KOPT-K1 (cell line): ENCODE measurements at regions not wholly inside any gene's neighbourhood (a gene's known extent, or its start where the extent isn't known, plus 50 kb on each side); places are given as distances from the start of the nearest gene placed in this dataset.

Experiments used
- H3K27ac ChIP-seq: fragments of 200-600 bp; sonication (generic); 2 replicates; pipeline ENCODE4 v1.5.1; 2016; ENCODE audit warnings: antibody characterized with exemption, mild to moderate bottlenecking, low read depth, low read length; ENCODE audit not compliant: poor library complexity, severe bottlenecking
- H3K36me3 ChIP-seq: fragments of 200-600 bp; sonication (generic); 2 replicates; pipeline ENCODE4 v1.5.1; 2017; ENCODE audit warnings: antibody characterized with exemption, mild to moderate bottlenecking, low read length, moderate library complexity; ENCODE audit not compliant: insufficient read depth
- H3K9me3 ChIP-seq: fragments of 200-600 bp; sonication (generic); 2 replicates; pipeline ENCODE4 v1.5.1; 2017; ENCODE audit warnings: antibody characterized with exemption, low read length, mild to moderate bottlenecking; ENCODE audit not compliant: insufficient read depth, poor library complexity, severe bottlenecking

GRCh38 chr9:13707612-13708576 lies 428.4 kb upstream of the MPDZ start:
- no peaks in the 10 kb centered on the region for H3K9me3 ChIP-seq
- H3K36me3 ChIP-seq: no peaks in the 10 kb centered on the region
- H3K27ac ChIP-seq: no peak overlapping the region

GRCh38 chr9:13705918-13706317 lies 426.4 kb upstream of the MPDZ start:
- Histone ChIP-seq H3K27ac (no peak overlapping the region), H3K36me3 (no peaks in the 10 kb centered on the region), H3K9me3 (no peaks in the 10 kb centered on the region)

GRCh38 chr9:13705373-13705772 lies 425.9 kb upstream of the MPDZ start:
- no peak overlapping the region for H3K27ac ChIP-seq
- H3K9me3 ChIP-seq: no peaks in the 10 kb centered on the region
- H3K36me3 ChIP-seq: no peaks in the 10 kb centered on the region

DNA sequence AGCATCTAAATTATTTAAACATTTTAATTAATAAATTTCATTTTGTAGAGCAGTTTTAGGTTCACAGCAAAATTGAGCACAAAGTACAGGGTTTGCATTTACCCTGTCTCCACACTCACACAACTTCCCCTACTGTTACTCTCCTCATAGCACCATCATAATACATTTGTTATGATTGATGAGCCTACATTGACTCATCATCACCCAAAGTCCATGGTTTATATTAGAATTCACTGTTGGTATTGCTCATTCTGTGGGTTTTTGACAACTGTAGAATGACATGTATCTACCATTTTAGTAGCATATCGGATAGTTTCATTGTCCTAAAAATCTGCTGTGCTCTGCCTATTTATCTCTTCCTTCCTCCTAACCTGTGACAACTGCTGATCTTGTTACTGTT lies 411.1 kb upstream of the MPDZ start:
- H3K27ac ChIP-seq: no peak overlapping the region
- H3K36me3 ChIP-seq: no peaks in the 10 kb centered on the region
- peaks cover 6% of the 10 kb centered on the region for H3K9me3 ChIP-seq

DNA sequence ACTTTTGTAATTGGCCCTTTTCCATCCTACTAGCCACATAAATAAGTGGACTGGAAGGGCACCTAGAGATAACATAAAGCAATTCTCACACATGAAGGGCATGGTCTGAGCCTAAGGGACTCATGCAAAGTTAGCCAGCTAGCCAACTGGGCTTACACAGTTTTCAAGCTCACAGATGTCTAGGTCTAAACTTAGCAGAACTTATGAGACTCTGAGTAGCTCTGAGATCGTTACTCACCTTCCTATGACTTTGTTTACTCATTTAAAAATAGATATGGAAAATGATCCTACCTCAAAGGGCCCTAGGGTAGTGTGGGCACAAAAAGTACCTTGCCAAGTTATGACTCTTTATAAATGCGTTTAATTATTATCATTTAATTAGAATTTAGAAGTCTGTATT lies 410.4 kb upstream of the MPDZ start:
- Histone ChIP-seq H3K36me3 (no peaks in the 10 kb centered on the region), H3K27ac (no peak overlapping the region), H3K9me3 (peaks cover 6% of the 10 kb centered on the region)

- Histone ChIP-seq H3K9me3 (peaks cover 6% of the 10 kb centered on the region), H3K27ac (no peak overlapping the region), H3K36me3 (no peaks in the 10 kb centered on the region)
Measured at GRCh38 chr9:13688990-13689600, 409.6 kb upstream of the MPDZ start.

DNA sequence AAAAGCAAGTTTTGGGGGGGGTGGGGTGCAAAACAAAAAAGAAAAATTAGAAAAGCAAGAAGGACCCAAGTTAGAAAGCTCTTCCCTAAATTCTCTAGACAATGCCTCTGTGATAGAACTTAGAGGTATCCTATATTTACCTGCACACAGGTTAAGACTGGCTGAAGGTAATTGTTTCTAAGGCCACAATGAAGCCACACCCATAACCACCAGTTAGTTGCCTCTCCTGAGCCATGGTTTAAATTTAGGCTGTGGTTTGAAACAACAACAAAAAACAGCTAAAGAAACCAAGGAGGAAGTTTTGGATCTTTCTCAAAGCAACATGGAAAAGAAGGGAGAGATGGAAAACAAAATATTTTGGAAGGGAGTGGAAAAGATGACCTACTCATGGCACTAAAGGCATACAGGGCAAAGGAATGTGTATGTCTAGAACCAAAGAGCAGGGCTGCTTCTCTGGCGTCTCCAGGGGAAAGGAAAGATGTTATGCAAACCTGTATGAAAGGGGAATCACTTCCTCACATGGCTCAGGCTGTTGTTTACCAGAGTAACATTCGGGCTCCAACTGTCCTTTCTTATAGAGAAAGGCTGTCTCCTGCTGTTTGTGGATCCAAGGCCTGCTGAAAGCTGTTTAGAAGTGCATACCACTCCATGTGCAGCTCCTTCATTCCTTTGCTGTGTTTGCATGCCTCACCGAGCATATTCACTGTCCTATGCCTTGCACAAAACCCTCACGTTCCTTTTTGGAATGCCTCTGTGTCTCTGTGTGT lies 408.9 kb upstream of the MPDZ start:
- no peaks in the 10 kb centered on the region for H3K36me3 ChIP-seq
- peaks cover 6% of the 10 kb centered on the region for H3K9me3 ChIP-seq
- no peak overlapping the region for H3K27ac ChIP-seq

GRCh38 chr9:13684656-13685055 lies 405.2 kb upstream of the MPDZ start:
- peaks cover 6% of the 10 kb centered on the region for H3K9me3 ChIP-seq
- H3K36me3 ChIP-seq: no peaks in the 10 kb centered on the region
- H3K27ac ChIP-seq: no peak overlapping the region

DNA sequence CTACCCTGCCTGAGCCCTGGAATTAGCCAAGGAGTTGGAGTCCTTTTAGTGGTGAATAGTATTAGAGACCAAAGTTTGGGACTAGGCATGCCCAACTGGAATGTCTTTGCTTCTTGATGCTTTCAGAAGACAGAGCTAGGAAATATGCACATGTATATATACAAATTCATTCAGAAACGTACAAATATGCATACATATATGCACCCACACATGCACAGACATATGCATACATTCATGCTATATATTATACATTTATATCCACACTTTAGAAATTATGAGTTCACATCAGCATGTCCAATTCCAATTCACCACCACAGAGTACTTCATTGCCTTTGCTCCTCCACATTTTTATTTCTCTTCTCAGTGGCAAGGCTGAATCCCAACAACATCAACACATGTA lies 398.3 kb upstream of the MPDZ start:
- Histone ChIP-seq H3K27ac (no peak overlapping the region), H3K36me3 (no peaks in the 10 kb centered on the region), H3K9me3 (no peaks in the 10 kb centered on the region)

DNA sequence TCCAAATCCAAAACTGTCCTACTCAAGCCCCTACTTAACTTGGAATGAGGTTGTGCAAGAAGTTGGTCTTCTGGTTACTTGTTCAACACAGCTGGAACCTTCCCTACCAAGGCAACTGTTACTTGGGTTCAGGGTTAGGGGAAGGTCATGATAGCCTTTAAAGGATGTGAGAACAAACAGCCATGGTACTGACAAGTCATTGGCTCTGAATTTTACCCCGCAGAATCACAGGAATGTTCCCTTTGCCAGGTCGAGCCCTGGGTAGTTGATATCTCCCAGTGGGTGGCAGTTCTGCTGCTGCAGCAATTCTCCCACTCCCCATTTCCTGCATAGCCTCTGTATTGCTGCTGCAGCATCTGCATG lies 396.1 kb upstream of the MPDZ start:
- no peaks in the 10 kb centered on the region for H3K9me3 ChIP-seq
- no peak overlapping the region for H3K27ac ChIP-seq

DNA sequence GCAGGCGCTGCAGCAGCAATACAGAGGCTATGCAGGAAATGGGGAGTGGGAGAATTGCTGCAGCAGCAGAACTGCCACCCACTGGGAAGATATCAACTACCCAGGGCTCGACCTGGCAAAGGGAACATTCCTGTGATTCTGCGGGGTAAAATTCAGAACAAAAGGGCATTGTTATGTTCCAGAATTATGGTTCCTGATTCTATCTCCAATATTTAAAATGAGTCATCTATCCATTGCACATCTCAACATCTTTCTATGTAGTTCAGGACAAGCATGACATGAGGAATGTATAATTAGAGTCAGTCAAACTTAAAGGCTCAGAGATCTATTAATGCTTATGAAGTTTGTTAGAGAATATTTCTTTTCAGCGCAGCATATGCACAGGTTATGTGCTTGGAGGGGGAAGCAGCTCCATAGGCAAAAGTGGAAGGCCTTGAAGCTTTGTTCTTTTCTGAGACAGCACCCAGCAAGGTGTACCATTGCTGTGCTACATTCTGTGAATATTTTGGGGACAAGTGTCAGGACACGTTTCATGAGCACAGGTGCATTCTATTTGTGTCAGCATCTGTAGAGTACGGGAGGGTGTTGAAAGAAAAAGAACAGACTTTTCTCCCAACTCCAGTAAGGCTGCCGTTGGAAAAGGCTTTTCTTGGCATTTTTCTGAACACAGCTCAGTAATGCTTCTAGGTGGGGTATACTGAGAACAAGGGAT lies 395.6 kb upstream of the MPDZ start:
- no peaks in the 10 kb centered on the region for H3K36me3 ChIP-seq
- no peak overlapping the region for H3K27ac ChIP-seq
- no peaks in the 10 kb centered on the region for H3K9me3 ChIP-seq

More for the DNA sequence above, 396.1 kb upstream of the MPDZ start:
- no peaks in the 10 kb centered on the region for H3K36me3 ChIP-seq

GRCh38 chr9:13673348-13673747 lies 393.9 kb upstream of the MPDZ start:
- H3K27ac ChIP-seq: no peak overlapping the region
- no peaks in the 10 kb centered on the region for H3K36me3 ChIP-seq
- no peaks in the 10 kb centered on the region for H3K9me3 ChIP-seq

DNA sequence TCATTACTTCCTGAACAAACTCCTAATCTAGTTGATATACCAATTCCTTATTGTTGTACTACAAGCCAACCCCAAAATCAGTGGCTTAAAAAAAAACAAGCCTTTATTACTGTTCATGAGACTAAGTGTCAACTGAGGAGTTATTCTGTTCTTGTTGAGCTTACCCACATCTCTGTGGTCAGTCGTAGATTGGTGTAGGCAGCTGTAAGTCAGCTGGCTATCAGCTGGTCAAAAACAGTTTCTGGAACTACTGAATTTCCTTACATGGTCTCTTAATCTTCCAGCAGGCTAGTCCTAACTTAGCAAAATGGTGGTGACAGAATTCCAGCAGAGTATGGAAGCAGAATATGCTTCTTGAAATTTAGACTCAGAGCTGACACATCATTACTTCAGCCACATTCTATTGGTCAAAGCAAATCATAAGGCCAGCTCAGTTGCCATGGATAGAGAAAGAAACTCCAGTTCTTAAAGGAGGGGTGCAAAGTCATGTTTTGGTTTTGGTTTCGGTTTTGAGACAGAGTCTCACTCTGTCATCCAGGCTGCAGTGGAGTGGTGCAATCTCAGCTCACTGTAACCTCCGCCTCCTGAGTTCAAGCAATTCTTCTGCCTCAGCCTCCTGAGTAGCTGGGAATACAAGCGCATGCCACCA lies 386.1 kb upstream of the MPDZ start:
- Histone ChIP-seq H3K9me3 (no peaks in the 10 kb centered on the region), H3K27ac (no peak overlapping the region), H3K36me3 (no peaks in the 10 kb centered on the region)

- H3K9me3 ChIP-seq: no peaks in the 10 kb centered on the region
- no peak overlapping the region for H3K27ac ChIP-seq
- no peaks in the 10 kb centered on the region for H3K36me3 ChIP-seq
Measured at GRCh38 chr9:13661014-13661413, 381.5 kb upstream of the MPDZ start.
